ENCODE measurements at regions not wholly inside any gene's neighbourhood (a gene's known extent, or its start where the extent isn't known, plus 50 kb on each side); places are given as distances from the start of the nearest gene placed in this dataset.

DNA sequence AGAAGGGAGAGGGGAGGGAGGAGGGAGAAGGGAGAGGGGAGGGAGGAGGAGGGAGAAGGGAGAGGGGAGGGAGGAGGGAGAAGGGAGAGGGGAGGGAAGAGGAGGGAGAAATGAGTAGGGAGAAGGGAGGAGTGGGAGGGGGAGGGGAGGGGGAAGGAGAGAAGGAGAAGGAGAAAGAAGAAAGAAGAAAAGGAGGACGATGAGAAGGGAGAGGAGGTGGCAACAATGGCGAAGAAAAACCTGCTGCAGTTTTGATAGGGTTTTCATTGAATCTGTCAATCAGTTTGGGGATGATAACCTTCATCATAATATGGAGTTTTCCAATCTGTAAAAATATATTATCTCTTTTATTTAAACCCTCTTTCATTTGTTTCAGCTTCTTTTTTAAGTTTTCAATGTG lies 185.2 kb downstream of the ADAM29 start:
- no peaks in the 10 kb centered on the region for H3K27me3 Mint-ChIP-seq (ENCODE audit: low read depth)
- no peak overlapping the region for H3K27ac Mint-ChIP-seq
- ATAC-seq (no peak), DNase-seq (ENCODE audit: low spot score) (no peak)
- CTCF ChIA-PET = no interaction called here
- no peaks in the 10 kb centered on the region for H3K4me1 Mint-ChIP-seq
- TF ChIP-seq NR1H2 (CRISPR knock-in tag; IDR thresholded peaks at IDR 0.05) (no peak), ZNF671 (CRISPR knock-in tag; IDR thresholded peaks at IDR 0.05) (no peak), FOXJ3 (CRISPR knock-in tag; IDR thresholded peaks at IDR 0.05; ENCODE audit: borderline replicate concordance) (no peak), ESRRA (CRISPR knock-in tag; IDR thresholded peaks at IDR 0.05; ENCODE audit: borderline replicate concordance) (no peak), SOX15 (CRISPR knock-in tag; IDR thresholded peaks at IDR 0.05) (no peak), NFYB (CRISPR knock-in tag; conservative IDR thresholded peaks at IDR 0.05; ENCODE audit: low read depth) (no peak), ZNF138 (CRISPR knock-in tag; conservative IDR thresholded peaks at IDR 0.05) (no peak), OVOL2 (CRISPR knock-in tag; IDR thresholded peaks at IDR 0.05; ENCODE audit: borderline replicate concordance) (no peak)
- TF ChIP-seq, protein P1, sequence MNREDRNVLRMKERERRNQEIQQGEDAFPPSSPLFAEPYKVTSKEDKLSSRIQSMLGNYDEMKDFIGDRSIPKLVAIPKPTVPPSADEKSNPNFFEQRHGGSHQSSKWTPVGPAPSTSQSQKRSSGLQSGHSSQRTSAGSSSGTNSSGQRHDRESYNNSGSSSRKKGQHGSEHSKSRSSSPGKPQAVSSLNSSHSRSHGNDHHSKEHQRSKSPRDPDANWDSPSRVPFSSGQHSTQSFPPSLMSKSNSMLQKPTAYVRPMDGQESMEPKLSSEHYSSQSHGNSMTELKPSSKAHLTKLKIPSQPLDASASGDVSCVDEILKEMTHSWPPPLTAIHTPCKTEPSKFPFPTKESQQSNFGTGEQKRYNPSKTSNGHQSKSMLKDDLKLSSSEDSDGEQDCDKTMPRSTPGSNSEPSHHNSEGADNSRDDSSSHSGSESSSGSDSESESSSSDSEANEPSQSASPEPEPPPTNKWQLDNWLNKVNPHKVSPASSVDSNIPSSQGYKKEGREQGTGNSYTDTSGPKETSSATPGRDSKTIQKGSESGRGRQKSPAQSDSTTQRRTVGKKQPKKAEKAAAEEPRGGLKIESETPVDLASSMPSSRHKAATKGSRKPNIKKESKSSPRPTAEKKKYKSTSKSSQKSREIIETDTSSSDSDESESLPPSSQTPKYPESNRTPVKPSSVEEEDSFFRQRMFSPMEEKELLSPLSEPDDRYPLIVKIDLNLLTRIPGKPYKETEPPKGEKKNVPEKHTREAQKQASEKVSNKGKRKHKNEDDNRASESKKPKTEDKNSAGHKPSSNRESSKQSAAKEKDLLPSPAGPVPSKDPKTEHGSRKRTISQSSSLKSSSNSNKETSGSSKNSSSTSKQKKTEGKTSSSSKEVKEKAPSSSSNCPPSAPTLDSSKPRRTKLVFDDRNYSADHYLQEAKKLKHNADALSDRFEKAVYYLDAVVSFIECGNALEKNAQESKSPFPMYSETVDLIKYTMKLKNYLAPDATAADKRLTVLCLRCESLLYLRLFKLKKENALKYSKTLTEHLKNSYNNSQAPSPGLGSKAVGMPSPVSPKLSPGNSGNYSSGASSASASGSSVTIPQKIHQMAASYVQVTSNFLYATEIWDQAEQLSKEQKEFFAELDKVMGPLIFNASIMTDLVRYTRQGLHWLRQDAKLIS (CRISPR knock-in tag; IDR thresholded peaks at IDR 0.05; ENCODE audit: borderline replicate concordance) = no peak
- TF ChIP-seq, protein P2, sequence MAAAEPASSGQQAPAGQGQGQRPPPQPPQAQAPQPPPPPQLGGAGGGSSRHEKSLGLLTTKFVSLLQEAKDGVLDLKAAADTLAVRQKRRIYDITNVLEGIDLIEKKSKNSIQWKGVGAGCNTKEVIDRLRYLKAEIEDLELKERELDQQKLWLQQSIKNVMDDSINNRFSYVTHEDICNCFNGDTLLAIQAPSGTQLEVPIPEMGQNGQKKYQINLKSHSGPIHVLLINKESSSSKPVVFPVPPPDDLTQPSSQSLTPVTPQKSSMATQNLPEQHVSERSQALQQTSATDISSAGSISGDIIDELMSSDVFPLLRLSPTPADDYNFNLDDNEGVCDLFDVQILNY (CRISPR knock-in tag; IDR thresholded peaks at IDR 0.05) = no peak
- TF ChIP-seq, protein P3, sequence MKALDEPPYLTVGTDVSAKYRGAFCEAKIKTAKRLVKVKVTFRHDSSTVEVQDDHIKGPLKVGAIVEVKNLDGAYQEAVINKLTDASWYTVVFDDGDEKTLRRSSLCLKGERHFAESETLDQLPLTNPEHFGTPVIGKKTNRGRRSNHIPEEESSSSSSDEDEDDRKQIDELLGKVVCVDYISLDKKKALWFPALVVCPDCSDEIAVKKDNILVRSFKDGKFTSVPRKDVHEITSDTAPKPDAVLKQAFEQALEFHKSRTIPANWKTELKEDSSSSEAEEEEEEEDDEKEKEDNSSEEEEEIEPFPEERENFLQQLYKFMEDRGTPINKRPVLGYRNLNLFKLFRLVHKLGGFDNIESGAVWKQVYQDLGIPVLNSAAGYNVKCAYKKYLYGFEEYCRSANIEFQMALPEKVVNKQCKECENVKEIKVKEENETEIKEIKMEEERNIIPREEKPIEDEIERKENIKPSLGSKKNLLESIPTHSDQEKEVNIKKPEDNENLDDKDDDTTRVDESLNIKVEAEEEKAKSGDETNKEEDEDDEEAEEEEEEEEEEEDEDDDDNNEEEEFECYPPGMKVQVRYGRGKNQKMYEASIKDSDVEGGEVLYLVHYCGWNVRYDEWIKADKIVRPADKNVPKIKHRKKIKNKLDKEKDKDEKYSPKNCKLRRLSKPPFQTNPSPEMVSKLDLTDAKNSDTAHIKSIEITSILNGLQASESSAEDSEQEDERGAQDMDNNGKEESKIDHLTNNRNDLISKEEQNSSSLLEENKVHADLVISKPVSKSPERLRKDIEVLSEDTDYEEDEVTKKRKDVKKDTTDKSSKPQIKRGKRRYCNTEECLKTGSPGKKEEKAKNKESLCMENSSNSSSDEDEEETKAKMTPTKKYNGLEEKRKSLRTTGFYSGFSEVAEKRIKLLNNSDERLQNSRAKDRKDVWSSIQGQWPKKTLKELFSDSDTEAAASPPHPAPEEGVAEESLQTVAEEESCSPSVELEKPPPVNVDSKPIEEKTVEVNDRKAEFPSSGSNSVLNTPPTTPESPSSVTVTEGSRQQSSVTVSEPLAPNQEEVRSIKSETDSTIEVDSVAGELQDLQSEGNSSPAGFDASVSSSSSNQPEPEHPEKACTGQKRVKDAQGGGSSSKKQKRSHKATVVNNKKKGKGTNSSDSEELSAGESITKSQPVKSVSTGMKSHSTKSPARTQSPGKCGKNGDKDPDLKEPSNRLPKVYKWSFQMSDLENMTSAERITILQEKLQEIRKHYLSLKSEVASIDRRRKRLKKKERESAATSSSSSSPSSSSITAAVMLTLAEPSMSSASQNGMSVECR (CRISPR knock-in tag; IDR thresholded peaks at IDR 0.05; ENCODE audit: borderline replicate concordance) = no peak
- TF ChIP-seq, protein P4, sequence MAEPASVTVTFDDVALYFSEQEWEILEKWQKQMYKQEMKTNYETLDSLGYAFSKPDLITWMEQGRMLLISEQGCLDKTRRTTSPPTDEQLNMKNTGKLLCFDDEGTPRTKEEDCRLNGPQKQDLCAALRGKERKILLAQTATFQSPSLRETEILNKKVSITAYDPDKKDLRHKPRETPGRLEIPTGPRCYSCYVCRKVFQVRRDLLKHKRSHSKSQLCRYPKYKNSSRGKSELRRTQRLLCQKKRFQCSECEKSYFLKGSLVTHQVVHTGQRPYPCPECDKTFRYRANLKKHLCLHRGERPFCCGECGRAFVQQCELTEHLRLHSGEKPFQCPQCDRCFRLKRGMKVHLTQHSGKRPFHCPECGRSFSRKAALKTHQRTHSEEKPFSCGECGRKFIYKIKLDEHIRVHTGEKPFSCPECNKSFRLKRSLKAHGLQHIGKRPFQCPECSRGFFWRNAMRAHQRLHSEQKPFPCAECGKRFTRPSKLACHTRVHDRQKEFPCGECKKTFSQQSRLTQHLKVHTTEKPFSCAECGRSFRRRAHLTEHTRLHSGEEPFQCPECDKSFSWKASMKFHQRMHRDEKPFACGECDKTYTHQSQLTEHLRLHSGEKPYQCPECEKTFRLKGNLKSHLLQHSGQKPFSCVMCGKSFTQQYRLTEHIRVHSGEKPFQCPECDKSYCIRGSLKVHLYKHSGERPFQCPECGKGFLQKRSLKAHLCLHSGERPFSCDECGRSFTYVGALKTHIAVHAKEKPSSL (CRISPR knock-in tag; conservative IDR thresholded peaks at IDR 0.05) = no peak
- TF ChIP-seq, protein P5, sequence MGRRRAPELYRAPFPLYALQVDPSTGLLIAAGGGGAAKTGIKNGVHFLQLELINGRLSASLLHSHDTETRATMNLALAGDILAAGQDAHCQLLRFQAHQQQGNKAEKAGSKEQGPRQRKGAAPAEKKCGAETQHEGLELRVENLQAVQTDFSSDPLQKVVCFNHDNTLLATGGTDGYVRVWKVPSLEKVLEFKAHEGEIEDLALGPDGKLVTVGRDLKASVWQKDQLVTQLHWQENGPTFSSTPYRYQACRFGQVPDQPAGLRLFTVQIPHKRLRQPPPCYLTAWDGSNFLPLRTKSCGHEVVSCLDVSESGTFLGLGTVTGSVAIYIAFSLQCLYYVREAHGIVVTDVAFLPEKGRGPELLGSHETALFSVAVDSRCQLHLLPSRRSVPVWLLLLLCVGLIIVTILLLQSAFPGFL (CRISPR knock-in tag; IDR thresholded peaks at IDR 0.05; ENCODE audit: borderline replicate concordance) = no peak
- peaks cover 4% of the 10 kb centered on the region for H3K9me3 Mint-ChIP-seq
- POLR2A ChIA-PET = no interaction called here
- no peak overlapping the region for H3K4me3 Mint-ChIP-seq
- no peaks in the 10 kb centered on the region for H3K36me3 Mint-ChIP-seq

DNA sequence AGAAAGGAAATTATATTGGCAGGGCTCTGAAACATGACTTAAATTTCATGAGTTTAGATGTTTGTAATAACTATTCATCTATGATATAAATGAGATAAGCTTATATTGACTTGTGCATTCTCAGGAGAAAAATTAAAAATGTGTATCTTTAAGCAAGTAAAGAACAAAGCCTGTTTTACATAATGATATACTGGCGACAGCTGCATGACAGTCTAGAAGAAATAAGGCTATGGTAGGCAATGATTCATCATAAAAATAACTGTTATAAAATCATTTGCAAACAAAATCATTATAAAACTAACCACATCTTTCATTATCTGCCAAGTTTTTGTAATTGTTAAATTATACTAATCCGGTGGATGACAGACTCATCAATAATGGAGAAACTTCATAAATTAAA lies 188.1 kb downstream of the ADAM29 start:
- DNase-seq (ENCODE audit: low spot score) = no peak
- no peak for ATAC-seq
- Mint-ChIP-seq H3K36me3 (no peaks in the 10 kb centered on the region), H3K4me3 (no peak overlapping the region), H3K27ac (no peak overlapping the region), H3K4me1 (no peaks in the 10 kb centered on the region), H3K27me3 (ENCODE audit: low read depth) (no peaks in the 10 kb centered on the region), H3K9me3 (peaks cover 18% of the 10 kb centered on the region)
- ChIA-PET CTCF (no interaction called here), POLR2A (no interaction called here)
- no peak for TF ChIP-seq IRF2 (CRISPR knock-in tag; IDR thresholded peaks at IDR 0.05; ENCODE audit: borderline replicate concordance, low read depth)
- TF ChIP-seq MYBL2 (CRISPR knock-in tag; IDR thresholded peaks at IDR 0.05) = no peak
- TF ChIP-seq HMGA2 (CRISPR knock-in tag; IDR thresholded peaks at IDR 0.05) = no peak
- TF ChIP-seq, protein P6, sequence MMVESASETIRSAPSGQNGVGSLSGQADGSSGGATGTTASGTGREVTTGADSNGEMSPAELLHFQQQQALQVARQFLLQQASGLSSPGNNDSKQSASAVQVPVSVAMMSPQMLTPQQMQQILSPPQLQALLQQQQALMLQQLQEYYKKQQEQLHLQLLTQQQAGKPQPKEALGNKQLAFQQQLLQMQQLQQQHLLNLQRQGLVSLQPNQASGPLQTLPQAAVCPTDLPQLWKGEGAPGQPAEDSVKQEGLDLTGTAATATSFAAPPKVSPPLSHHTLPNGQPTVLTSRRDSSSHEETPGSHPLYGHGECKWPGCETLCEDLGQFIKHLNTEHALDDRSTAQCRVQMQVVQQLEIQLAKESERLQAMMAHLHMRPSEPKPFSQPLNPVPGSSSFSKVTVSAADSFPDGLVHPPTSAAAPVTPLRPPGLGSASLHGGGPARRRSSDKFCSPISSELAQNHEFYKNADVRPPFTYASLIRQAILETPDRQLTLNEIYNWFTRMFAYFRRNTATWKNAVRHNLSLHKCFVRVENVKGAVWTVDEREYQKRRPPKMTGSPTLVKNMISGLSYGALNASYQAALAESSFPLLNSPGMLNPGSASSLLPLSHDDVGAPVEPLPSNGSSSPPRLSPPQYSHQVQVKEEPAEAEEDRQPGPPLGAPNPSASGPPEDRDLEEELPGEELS (CRISPR knock-in tag; IDR thresholded peaks at IDR 0.05) = no peak
- TF ChIP-seq, protein P7, sequence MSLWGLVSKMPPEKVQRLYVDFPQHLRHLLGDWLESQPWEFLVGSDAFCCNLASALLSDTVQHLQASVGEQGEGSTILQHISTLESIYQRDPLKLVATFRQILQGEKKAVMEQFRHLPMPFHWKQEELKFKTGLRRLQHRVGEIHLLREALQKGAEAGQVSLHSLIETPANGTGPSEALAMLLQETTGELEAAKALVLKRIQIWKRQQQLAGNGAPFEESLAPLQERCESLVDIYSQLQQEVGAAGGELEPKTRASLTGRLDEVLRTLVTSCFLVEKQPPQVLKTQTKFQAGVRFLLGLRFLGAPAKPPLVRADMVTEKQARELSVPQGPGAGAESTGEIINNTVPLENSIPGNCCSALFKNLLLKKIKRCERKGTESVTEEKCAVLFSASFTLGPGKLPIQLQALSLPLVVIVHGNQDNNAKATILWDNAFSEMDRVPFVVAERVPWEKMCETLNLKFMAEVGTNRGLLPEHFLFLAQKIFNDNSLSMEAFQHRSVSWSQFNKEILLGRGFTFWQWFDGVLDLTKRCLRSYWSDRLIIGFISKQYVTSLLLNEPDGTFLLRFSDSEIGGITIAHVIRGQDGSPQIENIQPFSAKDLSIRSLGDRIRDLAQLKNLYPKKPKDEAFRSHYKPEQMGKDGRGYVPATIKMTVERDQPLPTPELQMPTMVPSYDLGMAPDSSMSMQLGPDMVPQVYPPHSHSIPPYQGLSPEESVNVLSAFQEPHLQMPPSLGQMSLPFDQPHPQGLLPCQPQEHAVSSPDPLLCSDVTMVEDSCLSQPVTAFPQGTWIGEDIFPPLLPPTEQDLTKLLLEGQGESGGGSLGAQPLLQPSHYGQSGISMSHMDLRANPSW (CRISPR knock-in tag; conservative IDR thresholded peaks at IDR 0.05; ENCODE audit: low read depth) = no peak

Data from WTC11 (cell line).